OCI-LY3 (cell line): ENCODE measurements at regions not wholly inside any gene's neighbourhood (a gene's known extent, or its start where the extent isn't known, plus 50 kb on each side); places are given as distances from the start of the nearest gene placed in this dataset.

ENCODE experiments used
- CTCF ChIP-seq: fragments of 200-600, 300-600 bp; sonication (generic); IDR thresholded peaks from 2 replicates; pipeline ENCODE4 v1.5.1; 2014; ENCODE audit warnings: antibody characterized with exemption, low read length, low read depth
- EZH2phosphoT487 ChIP-seq: fragments of 200-600 bp; shearing (Covaris generic); IDR thresholded peaks from 2 replicates; pipeline ENCODE4 v1.6.1; 2018; ENCODE audit warnings: antibody characterized with exemption, mixed run types, low read depth

GRCh38 chr3:186472456-186473008, 71.6 kb downstream of the CRYGS start:
- TF ChIP-seq CTCF (no peak), EZH2phosphoT487 (no peak)
